ENCODE measurements at regions not wholly inside any gene's neighbourhood (a gene's known extent, or its start where the extent isn't known, plus 50 kb on each side); places are given as distances from the start of the nearest gene placed in this dataset.

DNA sequence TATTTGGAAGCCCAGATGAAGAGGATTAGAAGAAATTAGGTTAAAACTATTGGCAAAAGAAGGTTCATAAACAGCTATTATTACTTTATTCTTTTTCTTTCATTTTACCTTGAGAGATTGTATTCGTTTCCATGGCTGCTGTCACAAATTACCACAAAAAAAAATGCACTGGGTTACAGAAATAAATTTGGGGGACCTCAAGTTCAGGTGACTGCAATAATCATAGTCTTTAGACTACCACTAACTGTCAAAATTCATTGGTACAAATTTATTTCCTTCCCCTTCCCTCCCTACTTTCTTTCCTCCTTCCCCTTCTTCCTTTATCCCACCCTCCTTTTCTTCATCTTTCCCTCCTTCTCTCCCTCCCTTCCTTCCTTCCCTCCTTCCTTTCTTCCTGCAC lies 217.8 kb upstream of the PIK3C3 start:
- no peak for DNase-seq
- intact Hi-C loops (cut with micrococcal nuclease), result no loop called here
- no peaks in the 10 kb centered on the region for H3K36me3 Mint-ChIP-seq
- H3K27me3 Mint-ChIP-seq, result no peaks in the 10 kb centered on the region
- Histone ChIP-seq H3K4me3 (ENCODE audit: low read length in 2 of 2) (no peak overlapping the region), H3K9me3 (ENCODE audit: control insufficient read depth in 1 of 2, low read length in 2 of 2) (no peaks in the 10 kb centered on the region), H3K27me3 (ENCODE audit: insufficient read depth, low read length) (no peaks in the 10 kb centered on the region), H3K36me3 (ENCODE audit: insufficient read depth, low read length) (no peaks in the 10 kb centered on the region), H3K27ac (ENCODE audit: low read depth, low read length) (no peak overlapping the region), H3K4me1 (ENCODE audit: insufficient read depth, low read length) (no peaks in the 10 kb centered on the region)
- no peaks in the 10 kb centered on the region for H3K4me1 Mint-ChIP-seq
- H3K27ac Mint-ChIP-seq, result no peak overlapping the region
- H3K4me3 Mint-ChIP-seq, result no peak overlapping the region
- CTCF ChIA-PET (ENCODE audit: partially characterized antibody), result no interaction called here
- peaks cover 0 to 5% (median under 1%) of the 10 kb centered on the region in 8 donors for H3K9me3 Mint-ChIP-seq
- POLR2A ChIA-PET (ENCODE audit: partially characterized antibody), result no interaction called here

DNA sequence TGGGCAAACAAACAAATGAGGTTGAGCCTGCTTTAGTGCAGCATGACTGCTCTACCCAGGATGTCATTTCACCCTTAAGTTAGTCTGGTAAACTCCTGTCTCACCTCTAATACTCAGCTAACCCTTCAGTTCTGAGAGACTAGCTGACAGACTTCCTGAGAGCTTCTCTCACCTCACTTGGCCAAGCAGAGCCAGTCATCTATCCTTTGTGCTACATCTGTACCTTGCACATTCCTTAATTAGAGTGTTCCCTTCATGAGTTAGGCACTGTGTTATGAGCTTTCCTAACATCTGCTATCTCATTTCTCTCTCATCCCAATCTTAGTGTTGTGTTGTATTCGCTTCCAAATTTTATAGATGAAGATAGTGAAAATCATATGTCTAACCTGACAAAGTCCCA lies 220.1 kb upstream of the PIK3C3 start:
- Mint-ChIP-seq H3K4me1 (no peaks in the 10 kb centered on the region), H3K27ac (no peak overlapping the region), H3K27me3 (no peaks in the 10 kb centered on the region), H3K9me3 (peaks cover 0 to 5% (median 0%) of the 10 kb centered on the region in 8 donors), H3K4me3 (no peak overlapping the region), H3K36me3 (no peaks in the 10 kb centered on the region)
- H3K27ac ChIP-seq (ENCODE audit: low read depth, low read length), result no peak overlapping the region
- intact Hi-C loops (cut with micrococcal nuclease), result no loop called here
- H3K4me1 ChIP-seq (ENCODE audit: insufficient read depth, low read length), result no peaks in the 10 kb centered on the region
- H3K36me3 ChIP-seq (ENCODE audit: insufficient read depth, low read length), result no peaks in the 10 kb centered on the region
- H3K27me3 ChIP-seq (ENCODE audit: insufficient read depth, low read length), result no peaks in the 10 kb centered on the region
- no peaks in the 10 kb centered on the region for H3K9me3 ChIP-seq (ENCODE audit: control insufficient read depth in 1 of 2, low read length in 2 of 2)
- no peak for DNase-seq
- CTCF ChIA-PET (ENCODE audit: partially characterized antibody), result no interaction called here
- POLR2A ChIA-PET (ENCODE audit: partially characterized antibody), result no interaction called here
- no peak overlapping the region for H3K4me3 ChIP-seq (ENCODE audit: low read length in 2 of 2)

DNA sequence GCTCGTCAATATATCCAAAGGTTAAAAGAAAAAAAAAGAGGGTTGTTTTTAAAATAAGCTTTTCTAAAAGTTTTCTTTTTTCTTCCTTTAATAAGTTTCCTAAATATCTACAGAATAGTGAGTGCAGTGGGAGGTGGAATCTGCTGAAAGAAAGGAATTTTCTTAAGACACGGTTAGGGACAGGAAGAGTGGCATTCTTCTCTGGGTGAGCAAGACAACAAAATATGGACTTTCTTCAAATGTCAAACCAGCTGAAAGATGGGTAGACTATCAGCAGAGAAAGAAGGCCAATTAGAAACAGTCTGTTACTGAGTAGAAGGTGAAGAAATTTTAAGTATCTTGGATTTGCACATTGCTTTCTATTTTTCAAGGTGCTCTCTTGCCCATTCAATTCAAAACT lies 222.7 kb upstream of the PIK3C3 start:
- H3K27ac ChIP-seq (ENCODE audit: low read depth, low read length), result no peak overlapping the region
- ChIA-PET POLR2A (ENCODE audit: partially characterized antibody) (no interaction called here), CTCF (ENCODE audit: partially characterized antibody) (no interaction called here)
- no peak overlapping the region for H3K4me3 ChIP-seq (ENCODE audit: low read length in 2 of 2)
- no peaks in the 10 kb centered on the region for H3K27me3 ChIP-seq (ENCODE audit: insufficient read depth, low read length)
- no peak for DNase-seq
- no peaks in the 10 kb centered on the region for H3K4me1 ChIP-seq (ENCODE audit: insufficient read depth, low read length)
- Mint-ChIP-seq H3K4me1 (no peaks in the 10 kb centered on the region), H3K27ac (no peak overlapping the region), H3K9me3 (peaks cover 0 to 3% (median 0%) of the 10 kb centered on the region in 8 donors), H3K4me3 (no peak overlapping the region), H3K36me3 (no peaks in the 10 kb centered on the region), H3K27me3 (no peaks in the 10 kb centered on the region)
- H3K36me3 ChIP-seq (ENCODE audit: insufficient read depth, low read length), result no peaks in the 10 kb centered on the region
- intact Hi-C loops (cut with micrococcal nuclease), result no loop called here
- no peaks in the 10 kb centered on the region for H3K9me3 ChIP-seq (ENCODE audit: control insufficient read depth in 1 of 2, low read length in 2 of 2)

DNA sequence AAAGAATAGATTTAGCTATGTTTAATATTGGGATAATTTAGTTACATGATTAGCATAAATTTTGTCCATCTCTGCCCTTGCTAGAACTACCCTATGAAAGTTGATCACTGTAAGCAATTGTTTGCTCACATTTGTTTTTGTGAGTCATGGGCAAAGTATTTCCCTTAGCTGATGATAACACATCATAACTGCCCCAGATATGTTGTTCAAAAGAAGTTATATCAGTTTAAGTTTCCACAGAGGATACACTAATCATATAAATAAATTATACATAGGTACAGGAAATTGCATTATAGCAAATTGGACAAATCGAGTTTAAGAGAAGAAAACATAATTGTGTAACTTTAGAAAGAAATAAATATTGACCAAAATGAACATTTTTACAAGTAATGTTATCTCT lies 223.2 kb upstream of the PIK3C3 start:
- Mint-ChIP-seq H3K27me3 (no peaks in the 10 kb centered on the region), H3K27ac (no peak overlapping the region), H3K4me1 (no peaks in the 10 kb centered on the region), H3K4me3 (no peak overlapping the region), H3K9me3 (peaks cover 0 to 6% (median 0%) of the 10 kb centered on the region in 8 donors), H3K36me3 (no peaks in the 10 kb centered on the region)
- POLR2A ChIA-PET (ENCODE audit: partially characterized antibody), result no interaction called here
- DNase-seq, result no peak
- Histone ChIP-seq H3K4me1 (ENCODE audit: insufficient read depth, low read length) (no peaks in the 10 kb centered on the region), H3K27me3 (ENCODE audit: insufficient read depth, low read length) (no peaks in the 10 kb centered on the region), H3K9me3 (ENCODE audit: control insufficient read depth in 1 of 2, low read length in 2 of 2) (no peaks in the 10 kb centered on the region), H3K4me3 (ENCODE audit: low read length in 2 of 2) (no peak overlapping the region), H3K36me3 (ENCODE audit: insufficient read depth, low read length) (no peaks in the 10 kb centered on the region), H3K27ac (ENCODE audit: low read depth, low read length) (no peak overlapping the region)
- intact Hi-C loops (cut with micrococcal nuclease), result no loop called here
- CTCF ChIA-PET (ENCODE audit: partially characterized antibody), result no interaction called here

DNA sequence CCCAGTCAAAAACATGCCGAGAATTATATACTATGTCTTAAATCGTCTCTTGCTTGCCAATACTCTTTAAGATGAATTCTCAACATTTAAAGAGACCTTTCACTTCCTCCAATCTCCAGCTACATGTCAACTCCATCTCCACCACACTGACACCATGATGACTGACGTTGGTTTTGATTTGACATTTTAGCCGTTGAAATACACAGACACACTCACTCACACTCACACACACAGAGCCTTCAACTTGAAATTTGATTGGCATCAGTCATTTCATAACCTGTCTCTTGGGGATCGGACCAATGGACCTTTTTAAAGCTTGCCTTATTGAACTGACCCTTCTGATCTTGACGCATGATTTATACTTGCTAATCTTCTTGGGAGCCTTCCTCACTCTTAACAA lies 230.8 kb upstream of the PIK3C3 start:
- Mint-ChIP-seq H3K4me1 (no peaks in the 10 kb centered on the region), H3K9me3 (peaks cover 0 to 5% (median 0%) of the 10 kb centered on the region in 8 donors), H3K27ac (no peak overlapping the region), H3K36me3 (no peaks in the 10 kb centered on the region), H3K4me3 (no peak overlapping the region), H3K27me3 (no peaks in the 10 kb centered on the region)
- Histone ChIP-seq H3K9me3 (ENCODE audit: control insufficient read depth in 1 of 2, low read length in 2 of 2) (no peaks in the 10 kb centered on the region), H3K27me3 (ENCODE audit: insufficient read depth, low read length) (no peaks in the 10 kb centered on the region), H3K36me3 (ENCODE audit: insufficient read depth, low read length) (no peaks in the 10 kb centered on the region), H3K27ac (ENCODE audit: low read depth, low read length) (no peak overlapping the region), H3K4me3 (ENCODE audit: low read length in 2 of 2) (no peak overlapping the region), H3K4me1 (ENCODE audit: insufficient read depth, low read length) (no peaks in the 10 kb centered on the region)
- CTCF ChIA-PET (ENCODE audit: partially characterized antibody), result no interaction called here
- intact Hi-C loops (cut with micrococcal nuclease), result no loop called here
- DNase-seq, result no peak
- POLR2A ChIA-PET (ENCODE audit: partially characterized antibody), result no interaction called here

DNA sequence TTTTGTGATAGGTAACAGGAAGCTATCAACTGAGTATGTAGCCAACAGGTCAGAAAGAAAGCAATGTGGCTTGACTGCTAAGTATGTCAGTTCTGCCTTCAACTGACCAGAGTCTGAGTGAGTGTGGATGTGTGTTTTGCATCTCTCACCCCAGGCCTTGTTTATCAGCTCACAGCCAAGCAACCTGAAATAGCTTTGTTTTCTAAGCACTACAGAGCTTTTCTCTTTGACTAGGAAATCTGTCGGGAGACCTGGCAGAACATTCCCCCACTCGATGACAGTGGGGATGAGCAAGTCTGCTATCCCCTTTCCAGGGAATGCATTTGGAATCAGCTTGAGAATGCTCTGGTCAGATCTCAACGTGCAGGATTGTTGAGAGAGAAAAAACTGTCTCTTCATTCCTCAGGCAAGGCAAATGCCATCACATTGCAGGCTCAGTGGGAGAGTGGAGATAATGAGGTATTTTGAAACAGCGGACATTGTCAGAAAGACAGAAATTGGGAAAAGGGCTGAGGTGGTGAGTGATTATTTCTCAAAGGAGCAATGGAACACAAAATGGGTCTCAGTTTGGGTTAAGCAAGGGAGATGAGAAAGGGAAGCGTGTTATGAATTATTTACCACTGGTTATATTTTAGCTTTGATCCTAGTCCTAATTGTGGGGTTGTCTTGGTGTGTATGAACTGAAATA lies 233.8 kb upstream of the PIK3C3 start:
- Mint-ChIP-seq H3K4me3 (no peak overlapping the region), H3K27me3 (no peaks in the 10 kb centered on the region), H3K36me3 (no peaks in the 10 kb centered on the region), H3K9me3 (peaks cover 0 to 3% (median 0%) of the 10 kb centered on the region in 8 donors), H3K27ac (no peak overlapping the region), H3K4me1 (no peaks in the 10 kb centered on the region)
- intact Hi-C loops (cut with micrococcal nuclease), result no loop called here
- DNase-seq, result no peak
- Histone ChIP-seq H3K27ac (ENCODE audit: low read depth, low read length) (no peak overlapping the region), H3K36me3 (ENCODE audit: insufficient read depth, low read length) (no peaks in the 10 kb centered on the region), H3K4me3 (ENCODE audit: low read length in 2 of 2) (no peak overlapping the region), H3K27me3 (ENCODE audit: insufficient read depth, low read length) (no peaks in the 10 kb centered on the region), H3K4me1 (ENCODE audit: insufficient read depth, low read length) (no peaks in the 10 kb centered on the region), H3K9me3 (ENCODE audit: control insufficient read depth in 1 of 2, low read length in 2 of 2) (no peaks in the 10 kb centered on the region)
- CTCF ChIA-PET (ENCODE audit: partially characterized antibody), result interaction anchor here (1.1 kb wide), 1 partner anchor 39 kb away, joined by 4 read pairs; no protein-coding TSS in a partner anchor
- POLR2A ChIA-PET (ENCODE audit: partially characterized antibody), result no interaction called here

DNA sequence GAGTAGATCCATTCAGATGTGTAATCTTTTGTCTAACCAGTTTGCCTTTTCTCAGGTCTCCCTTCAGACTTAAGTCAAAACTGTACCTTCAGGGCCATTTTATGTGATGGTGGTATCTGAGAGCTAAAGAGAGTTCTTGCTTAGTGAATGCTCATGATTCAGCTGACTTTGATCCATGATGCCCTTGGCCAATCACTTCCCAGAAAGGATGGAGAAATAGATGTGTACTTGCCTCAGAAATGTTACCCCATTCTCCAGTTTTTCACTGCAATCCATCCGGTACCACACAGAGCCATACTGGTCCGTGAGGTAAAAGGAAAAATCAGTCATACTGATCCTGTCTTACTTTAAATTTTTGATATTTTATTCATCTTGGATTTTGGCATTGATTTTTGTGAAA lies 234.8 kb upstream of the PIK3C3 start:
- no peaks in the 10 kb centered on the region for H3K27me3 ChIP-seq (ENCODE audit: insufficient read depth, low read length)
- no peak overlapping the region for H3K4me3 ChIP-seq (ENCODE audit: low read length in 2 of 2)
- Mint-ChIP-seq H3K27ac (no peak overlapping the region), H3K36me3 (no peaks in the 10 kb centered on the region), H3K4me3 (no peak overlapping the region), H3K4me1 (no peaks in the 10 kb centered on the region), H3K9me3 (peaks cover 0 to 5% (median 1%) of the 10 kb centered on the region in 8 donors), H3K27me3 (no peaks in the 10 kb centered on the region)
- H3K4me1 ChIP-seq (ENCODE audit: insufficient read depth, low read length), result no peaks in the 10 kb centered on the region
- H3K27ac ChIP-seq (ENCODE audit: low read depth, low read length), result no peak overlapping the region
- DNase-seq, result no peak
- no peaks in the 10 kb centered on the region for H3K36me3 ChIP-seq (ENCODE audit: insufficient read depth, low read length)
- ChIA-PET CTCF (ENCODE audit: partially characterized antibody) (interaction anchor here (1.1 kb wide), 1 partner anchor 38 kb away, joined by 4 read pairs; no protein-coding TSS in a partner anchor), POLR2A (ENCODE audit: partially characterized antibody) (no interaction called here)
- no peaks in the 10 kb centered on the region for H3K9me3 ChIP-seq (ENCODE audit: control insufficient read depth in 1 of 2, low read length in 2 of 2)
- intact Hi-C loops (cut with micrococcal nuclease), result no loop called here

DNA sequence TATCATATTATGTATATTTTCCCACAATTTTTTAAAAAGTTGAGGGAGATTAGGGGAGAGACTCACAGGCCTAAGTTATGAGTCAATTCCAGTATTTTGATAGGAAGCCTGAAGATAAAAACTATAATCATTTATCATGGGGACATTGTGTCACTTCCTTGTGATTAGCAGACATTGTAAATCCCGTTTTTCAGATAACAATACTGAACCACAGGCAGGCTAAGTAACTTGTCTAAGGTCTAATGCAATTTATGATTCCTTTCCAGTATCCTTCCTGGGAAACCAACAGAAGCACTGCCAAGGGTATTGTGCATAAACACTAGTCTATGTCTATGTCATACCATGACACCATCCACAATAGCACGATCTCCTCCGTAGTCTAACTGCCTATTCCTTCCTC lies 235.2 kb upstream of the PIK3C3 start:
- DNase-seq, result no peak
- POLR2A ChIA-PET (ENCODE audit: partially characterized antibody), result no interaction called here
- Histone ChIP-seq H3K27ac (ENCODE audit: low read depth, low read length) (no peak overlapping the region), H3K9me3 (ENCODE audit: control insufficient read depth in 1 of 2, low read length in 2 of 2) (no peaks in the 10 kb centered on the region), H3K4me1 (ENCODE audit: insufficient read depth, low read length) (no peaks in the 10 kb centered on the region), H3K4me3 (ENCODE audit: low read length in 2 of 2) (no peak overlapping the region), H3K36me3 (ENCODE audit: insufficient read depth, low read length) (no peaks in the 10 kb centered on the region), H3K27me3 (ENCODE audit: insufficient read depth, low read length) (no peaks in the 10 kb centered on the region)
- CTCF ChIA-PET (ENCODE audit: partially characterized antibody), result no interaction called here
- H3K4me1 Mint-ChIP-seq, result no peaks in the 10 kb centered on the region
- peaks cover 0 to 5% (median 2%) of the 10 kb centered on the region in 8 donors for H3K9me3 Mint-ChIP-seq
- H3K4me3 Mint-ChIP-seq, result no peak overlapping the region
- no peaks in the 10 kb centered on the region for H3K36me3 Mint-ChIP-seq
- H3K27me3 Mint-ChIP-seq, result no peaks in the 10 kb centered on the region
- intact Hi-C loops (cut with micrococcal nuclease), result no loop called here
- no peak overlapping the region for H3K27ac Mint-ChIP-seq

Data from CD4-positive, alpha-beta memory T cell (primary cell).